BJ (cell line): ENCODE measurements at regions not wholly inside any gene's neighbourhood (a gene's known extent, or its start where the extent isn't known, plus 50 kb on each side); places are given as distances from the start of the nearest gene placed in this dataset.
"Not testable (repeated sequence)": the region's sequence is repeated elsewhere in the genome, so short reads cannot be mapped to it uniquely, and the experiment has no call there.

Source experiments
- CTCF ChIA-PET: fragments of 350-600 bp; formaldehyde crosslinking; extraction: SDS; loops from one replicate; lab custom pipeline; 2021; ENCODE audit warnings: antibody characterized with exemption, inconsistent platforms; lab: Yijun Ruan, JAX
- POLR2A ChIA-PET: fragments of 300-600 bp; sonication (Branson Sonifier 250); formaldehyde crosslinking; extraction: SDS; loops from one replicate; lab custom pipeline; 2021; ENCODE audit warnings: antibody characterized with exemption; lab: Charles Lee
- DNase-seq: peaks from one replicate; pipeline ENCODE4 v3.0.0-alpha.2; 2011; ENCODE audit warnings: low read depth
- H3K27me3 ChIP-seq: 2 replicates; pipeline ENCODE4 v1.6.0; 2011; ENCODE audit warnings: low read length; ENCODE audit not compliant: control insufficient read depth, insufficient read depth
- H3K36me3 ChIP-seq: 2 replicates; pipeline ENCODE4 v1.5.1; 2011; ENCODE audit warnings: low read length; ENCODE audit not compliant: control insufficient read depth, insufficient read depth
- H3K4me3 ChIP-seq: 2 replicates; pipeline ENCODE4 v1.5.1; 2011; ENCODE audit warnings: low read depth, mild to moderate bottlenecking, control low read depth, low read length
- TF ChIP-seq, protein P1 (sequence below): IDR thresholded peaks from 2 replicates; pipeline ENCODE4 v1.5.1; 2011; ENCODE audit warnings: low read depth, mild to moderate bottlenecking, control low read depth, inconsistent platforms, low read length, moderate library complexity; ENCODE audit not compliant: insufficient read depth

DNA sequence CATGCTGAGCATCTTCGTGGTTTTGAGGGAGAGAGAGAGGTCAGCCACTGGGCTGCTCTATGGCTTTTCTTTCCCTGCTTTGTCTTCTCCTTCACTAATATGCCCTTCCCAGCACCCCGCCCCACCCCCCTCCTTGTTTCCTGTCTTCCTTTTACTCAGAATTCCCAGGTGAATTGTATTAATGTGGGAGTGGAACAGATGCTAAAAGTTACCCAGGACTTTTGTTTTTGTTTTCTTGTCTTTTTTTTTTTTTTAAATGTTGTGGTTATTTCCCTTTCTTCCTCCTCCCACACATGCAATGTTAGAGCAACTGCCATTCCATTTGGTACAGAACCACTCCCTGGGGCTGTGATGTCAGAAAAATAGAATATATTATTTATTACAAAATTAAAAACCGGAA, 442.7 kb upstream of the CD180 start:
- H3K4me3 ChIP-seq: no peak overlapping the region

DNA sequence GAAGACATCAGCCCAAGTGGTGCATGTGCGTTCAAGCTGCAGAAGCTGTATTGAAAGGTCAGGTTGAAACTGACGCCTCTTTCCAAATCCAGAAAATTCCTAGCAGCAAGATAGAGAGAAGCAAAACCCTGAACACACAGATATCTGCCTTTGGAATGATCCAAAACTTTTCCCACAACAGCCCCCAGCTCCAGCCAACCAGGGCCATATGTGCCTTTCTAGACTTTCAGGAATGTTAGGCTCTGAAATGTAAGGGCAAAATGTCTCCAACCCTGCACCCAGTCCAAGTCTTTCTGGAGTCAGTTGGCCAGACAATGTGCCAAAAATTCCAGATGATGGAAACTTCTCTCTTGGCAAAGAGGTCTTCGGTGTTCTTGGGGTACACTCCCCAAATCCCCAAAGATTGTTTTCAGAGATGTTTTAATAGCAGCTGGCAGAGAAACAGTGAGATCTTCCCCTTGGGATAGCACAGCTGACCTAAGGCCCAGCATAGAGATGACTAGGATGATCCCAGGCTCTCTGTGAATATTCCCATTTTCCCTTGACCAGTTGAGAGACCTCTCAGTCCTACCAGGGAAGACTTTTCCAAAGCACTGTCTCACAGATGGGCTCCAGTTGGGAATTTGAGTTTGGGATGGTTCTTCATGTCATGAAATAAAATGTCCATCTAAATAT, 440.4 kb upstream of the CD180 start:
- Histone ChIP-seq H3K36me3 (no peaks in the 10 kb centered on the region), H3K4me3 (no peak overlapping the region), H3K27me3 (no peaks in the 10 kb centered on the region)
- DNase-seq: no peak
- ChIA-PET CTCF (no interaction called here), POLR2A (no interaction called here)
- TF ChIP-seq, protein P1, sequence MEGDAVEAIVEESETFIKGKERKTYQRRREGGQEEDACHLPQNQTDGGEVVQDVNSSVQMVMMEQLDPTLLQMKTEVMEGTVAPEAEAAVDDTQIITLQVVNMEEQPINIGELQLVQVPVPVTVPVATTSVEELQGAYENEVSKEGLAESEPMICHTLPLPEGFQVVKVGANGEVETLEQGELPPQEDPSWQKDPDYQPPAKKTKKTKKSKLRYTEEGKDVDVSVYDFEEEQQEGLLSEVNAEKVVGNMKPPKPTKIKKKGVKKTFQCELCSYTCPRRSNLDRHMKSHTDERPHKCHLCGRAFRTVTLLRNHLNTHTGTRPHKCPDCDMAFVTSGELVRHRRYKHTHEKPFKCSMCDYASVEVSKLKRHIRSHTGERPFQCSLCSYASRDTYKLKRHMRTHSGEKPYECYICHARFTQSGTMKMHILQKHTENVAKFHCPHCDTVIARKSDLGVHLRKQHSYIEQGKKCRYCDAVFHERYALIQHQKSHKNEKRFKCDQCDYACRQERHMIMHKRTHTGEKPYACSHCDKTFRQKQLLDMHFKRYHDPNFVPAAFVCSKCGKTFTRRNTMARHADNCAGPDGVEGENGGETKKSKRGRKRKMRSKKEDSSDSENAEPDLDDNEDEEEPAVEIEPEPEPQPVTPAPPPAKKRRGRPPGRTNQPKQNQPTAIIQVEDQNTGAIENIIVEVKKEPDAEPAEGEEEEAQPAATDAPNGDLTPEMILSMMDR: no peak

More for the DNA sequence above, 442.7 kb upstream of the CD180 start:
- H3K27me3 ChIP-seq: no peaks in the 10 kb centered on the region
- TF ChIP-seq, protein P1: no peak
- ChIA-PET CTCF (interaction anchor here (1.1 kb wide), 1 partner anchor 107 kb away, joined by 3 read pairs; no protein-coding TSS in a partner anchor), POLR2A (interaction anchor here (0.7 kb wide), 1 partner anchor 865 kb away, joined by 3 read pairs; no protein-coding TSS in a partner anchor)
- DNase-seq: no peak
- H3K36me3 ChIP-seq: no peaks in the 10 kb centered on the region

DNA sequence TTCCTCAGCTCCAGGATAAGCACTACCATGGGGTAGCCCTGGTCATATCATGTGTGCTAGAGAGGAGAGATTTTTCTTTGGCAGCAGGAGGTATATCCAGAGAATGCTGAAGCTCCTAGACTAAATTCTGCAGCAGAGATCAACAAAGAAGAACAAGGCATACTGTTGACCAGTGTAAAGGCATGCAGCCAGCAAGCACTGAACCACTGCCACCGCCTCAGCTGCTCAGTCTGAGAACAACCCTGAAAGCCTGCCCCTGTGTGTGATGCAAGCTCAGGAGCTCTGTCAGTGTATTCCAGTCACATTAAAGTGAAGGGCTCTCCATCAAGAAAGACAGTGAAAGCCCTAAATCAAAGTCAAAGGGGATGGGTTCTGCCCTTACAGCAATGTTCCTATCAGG, 439.5 kb upstream of the CD180 start:
- TF ChIP-seq, protein P1: no peak
- no peak overlapping the region for H3K4me3 ChIP-seq
- no peak for DNase-seq
- no peaks in the 10 kb centered on the region for H3K27me3 ChIP-seq
- no peaks in the 10 kb centered on the region for H3K36me3 ChIP-seq
- ChIA-PET POLR2A (no interaction called here), CTCF (no interaction called here)

DNA sequence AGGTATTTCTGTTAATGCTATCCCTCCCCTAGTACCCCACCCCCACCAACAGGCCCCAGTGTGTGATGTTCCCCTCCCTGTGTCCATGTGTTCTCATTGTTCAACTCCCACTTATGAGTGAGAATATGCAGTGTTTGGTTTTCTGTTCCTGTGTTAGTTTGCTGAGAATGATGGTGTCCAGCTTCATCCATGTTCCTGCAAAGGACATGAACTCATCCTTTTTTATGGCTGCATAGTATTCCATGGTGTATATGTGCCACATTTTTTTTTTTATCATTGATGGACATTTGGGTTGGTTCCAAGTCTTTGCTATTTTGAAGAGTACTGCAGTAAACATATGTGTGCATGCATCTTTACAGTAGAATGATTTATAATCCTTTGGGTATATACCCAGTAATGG, 430.5 kb upstream of the CD180 start:
- DNase-seq, CTCF ChIA-PET, H3K36me3 ChIP-seq, H3K27me3 ChIP-seq, H3K4me3 ChIP-seq, POLR2A ChIA-PET: not testable (repeated sequence)

DNA sequence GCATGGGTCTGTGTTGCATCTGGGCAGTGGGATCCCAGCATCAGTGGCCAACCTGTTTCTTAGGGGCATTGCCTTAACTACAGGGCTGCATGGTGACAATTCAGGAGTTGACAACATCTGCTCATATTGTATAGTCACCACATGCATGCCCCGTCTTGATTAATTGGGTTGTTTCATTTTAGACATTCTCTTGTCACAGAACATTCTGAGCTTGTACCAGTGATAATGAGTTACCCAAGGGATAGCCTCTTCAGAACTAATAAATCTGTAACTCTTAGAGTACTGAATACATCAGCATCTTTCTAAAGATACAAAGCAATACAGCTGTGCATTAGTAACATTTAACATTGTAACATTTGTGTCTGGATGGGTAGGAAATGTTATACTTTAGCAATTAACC, 426.5 kb upstream of the CD180 start:
- Histone ChIP-seq H3K4me3 (no peak overlapping the region), H3K36me3 (no peaks in the 10 kb centered on the region), H3K27me3 (no peaks in the 10 kb centered on the region; the same call in none of the 2 replicates)
- DNase-seq: no peak
- ChIA-PET POLR2A (no interaction called here), CTCF (interaction anchor here (1.0 kb wide), 1 partner anchor 32 kb away, joined by 3 read pairs; no protein-coding TSS in a partner anchor)
- TF ChIP-seq, protein P1: no peak
